H1 (cell line): ENCODE measurements at regions not wholly inside any gene's neighbourhood (a gene's known extent, or its start where the extent isn't known, plus 50 kb on each side); places are given as distances from the start of the nearest gene placed in this dataset.

ENCODE experiments used
- CREB1 ChIP-seq: IDR thresholded peaks from 2 replicates; pipeline ENCODE4 v1.6.1; 2012; ENCODE audit warnings: inconsistent platforms
- E2F6 ChIP-seq: IDR thresholded peaks from 2 replicates; pipeline ENCODE4 v1.6.1; 2012; ENCODE audit warnings: inconsistent platforms
- POLR2A ChIP-seq, 2 experiments: IDR thresholded peaks; 1 replicate in 1 of 2; 2 replicates in 1 of 2; pipeline ENCODE4 v1.6.1; 2011; ENCODE audit warnings: low read depth in 2 of 2, low read length in 2 of 2, mild to moderate bottlenecking in 2 of 2; ENCODE audit errors: control extremely low read depth in 1 of 2
- TAF1 ChIP-seq: IDR thresholded peaks from 2 replicates; pipeline ENCODE4 v1.6.1; 2011; ENCODE audit warnings: mild to moderate bottlenecking, low read depth, low read length

- TF ChIP-seq POLR2A (IDR thresholded peaks at IDR 0.05; ENCODE audit: control extremely low read depth in 1 of 2, low read depth in 2 of 2, low read length in 2 of 2) = no peak
- TF ChIP-seq TAF1 = no peak
- no peak for TF ChIP-seq E2F6
- TF ChIP-seq CREB1 = no peak
These were observed 839.1 kb upstream of the FOXG1 start for GRCh38 chr14:27927519-27927918.
